Mesenchymal stem cell (in vitro differentiated cells and primary cell): ENCODE measurements at regions not wholly inside any gene's neighbourhood (a gene's known extent, or its start where the extent isn't known, plus 50 kb on each side); places are given as distances from the start of the nearest gene placed in this dataset.

Experiments used
- DNase-seq: peaks from one replicate; pipeline ENCODE4 v3.0.0-alpha.2; 2013
- H2AFZ ChIP-seq: one replicate; pipeline ENCODE4 v1.6.1; 2013; ENCODE audit warnings: low read depth, mild to moderate bottlenecking, control low read depth, inconsistent platforms, low read length, moderate library complexity
- H2AK5ac ChIP-seq: 2 replicates; pipeline ENCODE4 v1.6.1; 2013; ENCODE audit warnings: low read length, moderate library complexity, mild to moderate bottlenecking, inconsistent platforms; ENCODE audit not compliant: severe bottlenecking
- H2BK120ac ChIP-seq: one replicate; pipeline ENCODE4 v1.6.1; 2013; ENCODE audit warnings: low read depth, mild to moderate bottlenecking, inconsistent platforms, low read length, moderate library complexity
- H2BK12ac ChIP-seq, 2 experiments: one replicate each; pipeline ENCODE4 v1.6.1; 2013; ENCODE audit warnings: inconsistent platforms in 2 of 2, low read length in 2 of 2, mild to moderate bottlenecking in 2 of 2, moderate library complexity in 2 of 2, control low read depth in 1 of 2
- H2BK15ac ChIP-seq: one replicate; pipeline ENCODE4 v1.6.1; 2013; ENCODE audit warnings: mild to moderate bottlenecking, low read depth, inconsistent platforms; ENCODE audit not compliant: poor library complexity, severe bottlenecking
- H2BK5ac ChIP-seq: 2 replicates; pipeline ENCODE4 v1.6.1; 2013; ENCODE audit warnings: low read depth, mild to moderate bottlenecking, low read length, control low read depth, inconsistent platforms; ENCODE audit not compliant: poor library complexity, severe bottlenecking
- H3K14ac ChIP-seq, 2 experiments: one replicate each; pipeline ENCODE4 v1.6.1; 2013; ENCODE audit warnings: inconsistent platforms in 2 of 2, low read length in 2 of 2, control low read depth in 1 of 2, mild to moderate bottlenecking in 1 of 2, moderate library complexity in 1 of 2
- H3K18ac ChIP-seq, 2 experiments: one replicate each; pipeline ENCODE4 v1.6.1; 2013; ENCODE audit warnings: inconsistent platforms in 2 of 2, low read length in 2 of 2, control low read depth in 1 of 2, low read depth in 1 of 2, mild to moderate bottlenecking in 1 of 2
- H3K23ac ChIP-seq, 2 experiments: one replicate each; pipeline ENCODE4 v1.6.1; 2013; ENCODE audit warnings: inconsistent platforms in 2 of 2, low read length in 2 of 2, mild to moderate bottlenecking in 2 of 2, moderate library complexity in 2 of 2, control low read depth in 1 of 2
- H3K27ac ChIP-seq: 2 replicates; pipeline ENCODE4 v1.5.1; 2013; ENCODE audit warnings: mild to moderate bottlenecking, moderate library complexity, low read length, control low read depth, inconsistent platforms; ENCODE audit not compliant: poor library complexity, severe bottlenecking
- H3K27me3 ChIP-seq, 2 experiments: 2 replicates each; pipeline versions ENCODE4 v1.6.1 to v1.7.0; 2013; ENCODE audit warnings: low read length in 2 of 2, mild to moderate bottlenecking in 2 of 2, moderate library complexity in 2 of 2, control low read depth in 1 of 2, inconsistent platforms in 1 of 2; ENCODE audit not compliant: control insufficient read depth in 1 of 2, insufficient read depth in 1 of 2
- H3K36me3 ChIP-seq, 2 experiments: 2 replicates each; pipeline versions ENCODE4 v1.6.1 to v1.7.0; 2013; ENCODE audit warnings: low read length in 2 of 2, control low read depth in 1 of 2, inconsistent platforms in 1 of 2, low read depth in 1 of 2, mild to moderate bottlenecking in 1 of 2; ENCODE audit not compliant: insufficient read depth in 2 of 2, control insufficient read depth in 1 of 2
- H3K4ac ChIP-seq, 2 experiments: one replicate each; pipeline ENCODE4 v1.6.1; 2013; ENCODE audit warnings: inconsistent platforms in 2 of 2, low read length in 2 of 2, mild to moderate bottlenecking in 2 of 2, moderate library complexity in 2 of 2, control low read depth in 1 of 2, low read depth in 1 of 2
- H3K4me1 ChIP-seq: 2 replicates; pipeline ENCODE4 v1.6.1; 2013; ENCODE audit warnings: low read depth, low read length, control low read depth; ENCODE audit not compliant: control insufficient read depth, insufficient read depth
- H3K4me2 ChIP-seq: 2 replicates; pipeline ENCODE4 v1.6.1; 2013; ENCODE audit warnings: low read length, mild to moderate bottlenecking, inconsistent platforms; ENCODE audit not compliant: poor library complexity, severe bottlenecking
- H3K4me3 ChIP-seq, 2 experiments: 2 replicates each; pipeline versions ENCODE4 v1.5.1 to v1.7.0; 2013; ENCODE audit warnings: low read length in 2 of 2, mild to moderate bottlenecking in 2 of 2, control low read depth in 1 of 2, low read depth in 1 of 2; ENCODE audit not compliant: insufficient read depth in 1 of 2
- H3K79me1 ChIP-seq: replicated peaks from 2 replicates; pipeline ENCODE4 v1.6.1; 2013; ENCODE audit warnings: mild to moderate bottlenecking, control low read depth, low read length, inconsistent platforms; ENCODE audit not compliant: poor library complexity, severe bottlenecking
- H3K9ac ChIP-seq: 2 replicates; pipeline ENCODE4 v1.7.0; 2013; ENCODE audit warnings: mild to moderate bottlenecking, low read length, moderate library complexity
- H3K9me3 ChIP-seq: 2 replicates; pipeline ENCODE4 v1.7.0; 2013; ENCODE audit warnings: mild to moderate bottlenecking, low read length; ENCODE audit not compliant: control insufficient read depth
- H4K8ac ChIP-seq: one replicate; pipeline ENCODE4 v1.6.1; 2013; ENCODE audit warnings: inconsistent platforms, mild to moderate bottlenecking, low read length, moderate library complexity
- H4K91ac ChIP-seq: one replicate; pipeline ENCODE4 v1.6.1; 2013; ENCODE audit warnings: mild to moderate bottlenecking, low read length, inconsistent platforms
- WGBS: methylation state at CpG from one replicate; pipeline ENCODE4 v1.1.7; 2013; ENCODE audit warnings: mixed read lengths; 5-methylcytosine and 5-hydroxymethylcytosine counted together

- H2AK5ac ChIP-seq = no peak overlapping the region
- 91% methylated on average over 3 of the region's 3 CpGs for WGBS
- H3K9ac ChIP-seq = no peak overlapping the region
- no peak overlapping the region for H4K8ac ChIP-seq
- no peak overlapping the region for H3K4me3 ChIP-seq
- no peak overlapping the region for H2AFZ ChIP-seq
- H3K79me1 ChIP-seq = no peaks in the 10 kb centered on the region
- no peak for DNase-seq
- H2BK15ac ChIP-seq = no peak overlapping the region
- H2BK5ac ChIP-seq = no peak overlapping the region
- no peak overlapping the region for H3K4me2 ChIP-seq
- no peaks in the 10 kb centered on the region for H3K36me3 ChIP-seq
- no peak overlapping the region for H3K14ac ChIP-seq
- no peak overlapping the region for H2BK12ac ChIP-seq
- no peak overlapping the region for H3K4ac ChIP-seq
- no peak overlapping the region for H3K23ac ChIP-seq
- no peaks in the 10 kb centered on the region for H3K27me3 ChIP-seq
- H2BK120ac ChIP-seq = no peak overlapping the region
- H3K4me1 ChIP-seq = no peaks in the 10 kb centered on the region
- no peak overlapping the region for H3K27ac ChIP-seq
- no peak overlapping the region for H4K91ac ChIP-seq
- no peak overlapping the region for H3K18ac ChIP-seq
- peaks cover 1% of the 10 kb centered on the region for H3K9me3 ChIP-seq
Measured at GRCh38 chr10:8128511-8128910, 74.0 kb downstream of the GATA3 start.

- H2AFZ ChIP-seq = no peak overlapping the region
- H3K27me3 ChIP-seq = no peaks in the 10 kb centered on the region
- H4K8ac ChIP-seq = no peak overlapping the region
- H2BK12ac ChIP-seq = no peak overlapping the region
- H2BK120ac ChIP-seq = no peak overlapping the region
- H3K9me3 ChIP-seq = no peaks in the 10 kb centered on the region
- no peak overlapping the region for H3K4ac ChIP-seq
- no peak for DNase-seq
- H3K4me2 ChIP-seq = no peak overlapping the region
- H2BK5ac ChIP-seq = no peak overlapping the region
- WGBS = 60% methylated on average over 2 of the region's 2 CpGs
- H3K79me1 ChIP-seq = no peaks in the 10 kb centered on the region
- H3K36me3 ChIP-seq = no peaks in the 10 kb centered on the region
- no peak overlapping the region for H3K23ac ChIP-seq
- no peaks in the 10 kb centered on the region for H3K4me1 ChIP-seq
- H2BK15ac ChIP-seq = no peak overlapping the region
- H3K27ac ChIP-seq = no peak overlapping the region
- no peak overlapping the region for H3K18ac ChIP-seq
- H2AK5ac ChIP-seq = no peak overlapping the region
- H4K91ac ChIP-seq = no peak overlapping the region
- no peak overlapping the region for H3K14ac ChIP-seq
- no peak overlapping the region for H3K4me3 ChIP-seq
- H3K9ac ChIP-seq = no peak overlapping the region
Measured at GRCh38 chr10:8129438-8129837, 75.0 kb downstream of the GATA3 start.

- no peak overlapping the region for H2AFZ ChIP-seq
- no peak overlapping the region for H2AK5ac ChIP-seq
- DNase-seq = peak; percentile 25
- no peak overlapping the region for H3K4ac ChIP-seq
- H3K9me3 ChIP-seq = no peaks in the 10 kb centered on the region
- no peak overlapping the region for H2BK15ac ChIP-seq
- no peak overlapping the region for H3K23ac ChIP-seq
- no peak overlapping the region for H3K14ac ChIP-seq
- no peaks in the 10 kb centered on the region for H3K4me1 ChIP-seq
- no peak overlapping the region for H2BK5ac ChIP-seq
- H3K27ac ChIP-seq = no peak overlapping the region
- no peak overlapping the region for H4K91ac ChIP-seq
- H3K4me3 ChIP-seq = no peak overlapping the region
- WGBS = 69% methylated on average over 8 of the region's 8 CpGs
- H3K9ac ChIP-seq = no peak overlapping the region
- H3K79me1 ChIP-seq = no peaks in the 10 kb centered on the region
- no peak overlapping the region for H2BK120ac ChIP-seq
- H3K4me2 ChIP-seq = no peak overlapping the region
- no peak overlapping the region for H3K18ac ChIP-seq
- H3K36me3 ChIP-seq = no peaks in the 10 kb centered on the region
- H4K8ac ChIP-seq = no peak overlapping the region
- no peaks in the 10 kb centered on the region for H3K27me3 ChIP-seq
- H2BK12ac ChIP-seq = no peak overlapping the region
Measured at GRCh38 chr10:8130973-8131911, 76.8 kb downstream of the GATA3 start.

GRCh38 chr10:8133146-8133545 lies 78.7 kb downstream of the GATA3 start:
- Histone ChIP-seq H4K8ac (no peak overlapping the region), H3K4me1 (no peaks in the 10 kb centered on the region), H3K36me3 (no peaks in the 10 kb centered on the region), H2BK120ac (no peak overlapping the region), H3K27me3 (no peaks in the 10 kb centered on the region), H3K9me3 (no peaks in the 10 kb centered on the region), H2BK15ac (no peak overlapping the region), H3K18ac (no peak overlapping the region), H2BK5ac (no peak overlapping the region), H3K9ac (no peak overlapping the region), H2BK12ac (no peak overlapping the region), H2AK5ac (no peak overlapping the region), H3K27ac (no peak overlapping the region), H2AFZ (no peak overlapping the region), H3K4me3 (no peak overlapping the region), H3K23ac (no peak overlapping the region), H3K4ac (no peak overlapping the region), H3K4me2 (no peak overlapping the region), H4K91ac (no peak overlapping the region), H3K14ac (no peak overlapping the region), H3K79me1 (no peaks in the 10 kb centered on the region)
- 79% methylated on average over 6 of the region's 8 CpGs for WGBS
- DNase-seq = no peak
